ENCODE measurements at regions not wholly inside any gene's neighbourhood (a gene's known extent, or its start where the extent isn't known, plus 50 kb on each side); places are given as distances from the start of the nearest gene placed in this dataset.

DNA sequence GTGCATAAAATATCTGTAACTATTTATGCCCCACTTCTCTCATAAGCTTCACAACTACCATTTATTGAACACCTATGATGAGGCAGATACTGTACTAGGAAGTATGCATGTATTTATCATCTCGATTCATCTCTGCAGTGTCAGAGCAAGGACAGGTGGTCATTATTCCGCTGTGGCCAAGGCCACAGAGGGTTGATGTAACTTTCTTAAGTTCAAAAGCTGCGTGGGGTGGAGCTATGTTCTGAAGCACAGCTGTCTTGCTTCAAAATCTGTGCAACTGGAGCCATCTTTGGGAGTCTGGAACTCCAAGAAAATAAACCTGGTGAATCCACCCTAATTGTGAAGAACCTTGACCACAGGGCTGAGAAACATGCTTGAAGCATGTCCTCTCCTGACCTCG lies 60.2 kb upstream of the HMGXB4 start:
- TF ChIP-seq, protein P1, sequence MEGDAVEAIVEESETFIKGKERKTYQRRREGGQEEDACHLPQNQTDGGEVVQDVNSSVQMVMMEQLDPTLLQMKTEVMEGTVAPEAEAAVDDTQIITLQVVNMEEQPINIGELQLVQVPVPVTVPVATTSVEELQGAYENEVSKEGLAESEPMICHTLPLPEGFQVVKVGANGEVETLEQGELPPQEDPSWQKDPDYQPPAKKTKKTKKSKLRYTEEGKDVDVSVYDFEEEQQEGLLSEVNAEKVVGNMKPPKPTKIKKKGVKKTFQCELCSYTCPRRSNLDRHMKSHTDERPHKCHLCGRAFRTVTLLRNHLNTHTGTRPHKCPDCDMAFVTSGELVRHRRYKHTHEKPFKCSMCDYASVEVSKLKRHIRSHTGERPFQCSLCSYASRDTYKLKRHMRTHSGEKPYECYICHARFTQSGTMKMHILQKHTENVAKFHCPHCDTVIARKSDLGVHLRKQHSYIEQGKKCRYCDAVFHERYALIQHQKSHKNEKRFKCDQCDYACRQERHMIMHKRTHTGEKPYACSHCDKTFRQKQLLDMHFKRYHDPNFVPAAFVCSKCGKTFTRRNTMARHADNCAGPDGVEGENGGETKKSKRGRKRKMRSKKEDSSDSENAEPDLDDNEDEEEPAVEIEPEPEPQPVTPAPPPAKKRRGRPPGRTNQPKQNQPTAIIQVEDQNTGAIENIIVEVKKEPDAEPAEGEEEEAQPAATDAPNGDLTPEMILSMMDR (IDR thresholded peaks at IDR 0.05; ENCODE audit: insufficient read depth, low read length, poor library complexity, severe bottlenecking) = no peak
- no peak for TF ChIP-seq EZH2phosphoT487 (conservative IDR thresholded peaks at IDR 0.05; ENCODE audit: low read length)
